Loucy (cell line): ENCODE measurements at regions not wholly inside any gene's neighbourhood (a gene's known extent, or its start where the extent isn't known, plus 50 kb on each side); places are given as distances from the start of the nearest gene placed in this dataset.

Experiments
- EZH2phosphoT487 ChIP-seq: fragments of 200-600 bp; IDR thresholded peaks from 2 replicates; pipeline ENCODE4 v1.6.1; 2018; ENCODE audit warnings: antibody characterized with exemption, mild to moderate bottlenecking, moderate library complexity, borderline replicate concordance
- TF ChIP-seq, protein P1 (sequence below): fragments of 200-600 bp; sonication (generic); conservative IDR thresholded peaks from 2 replicates; pipeline ENCODE4 v1.5.1; 2014; ENCODE audit warnings: mild to moderate bottlenecking, antibody characterized with exemption, low read length

DNA sequence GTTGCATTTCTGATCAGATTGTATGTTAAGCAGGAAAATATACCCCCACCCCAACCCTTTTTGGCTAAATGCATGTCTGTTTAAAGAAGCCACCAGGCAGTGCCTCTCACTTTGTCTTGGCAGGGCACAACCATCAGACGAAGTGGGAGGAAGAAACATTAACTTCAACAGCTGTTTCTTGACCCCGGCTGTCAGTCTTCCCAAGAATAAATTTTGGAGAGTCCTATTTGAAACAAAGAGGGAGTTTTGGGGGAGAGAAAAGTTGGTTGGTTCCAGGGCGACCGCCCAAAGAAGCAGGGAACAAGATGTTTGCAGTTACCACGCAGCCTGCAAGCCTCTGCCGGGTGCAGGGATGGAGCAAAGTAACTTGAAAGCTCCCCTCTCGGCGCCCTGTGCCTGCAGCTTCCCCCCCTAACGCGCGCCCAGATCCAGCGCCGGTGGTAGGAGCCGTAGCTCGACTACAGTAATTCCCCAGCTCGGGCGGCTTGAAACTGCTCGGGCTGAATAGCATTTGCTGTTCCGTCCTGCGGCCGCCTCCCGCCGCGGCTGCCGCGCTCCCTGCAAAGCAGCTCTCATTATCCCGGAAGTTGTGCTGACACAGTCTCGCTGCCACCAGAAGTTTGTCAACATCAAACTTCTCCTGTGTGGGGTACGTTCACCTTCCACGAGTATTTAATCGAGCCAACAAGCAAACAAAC is 100.7 kb upstream of the SSBP2 start:
- TF ChIP-seq, protein P1, sequence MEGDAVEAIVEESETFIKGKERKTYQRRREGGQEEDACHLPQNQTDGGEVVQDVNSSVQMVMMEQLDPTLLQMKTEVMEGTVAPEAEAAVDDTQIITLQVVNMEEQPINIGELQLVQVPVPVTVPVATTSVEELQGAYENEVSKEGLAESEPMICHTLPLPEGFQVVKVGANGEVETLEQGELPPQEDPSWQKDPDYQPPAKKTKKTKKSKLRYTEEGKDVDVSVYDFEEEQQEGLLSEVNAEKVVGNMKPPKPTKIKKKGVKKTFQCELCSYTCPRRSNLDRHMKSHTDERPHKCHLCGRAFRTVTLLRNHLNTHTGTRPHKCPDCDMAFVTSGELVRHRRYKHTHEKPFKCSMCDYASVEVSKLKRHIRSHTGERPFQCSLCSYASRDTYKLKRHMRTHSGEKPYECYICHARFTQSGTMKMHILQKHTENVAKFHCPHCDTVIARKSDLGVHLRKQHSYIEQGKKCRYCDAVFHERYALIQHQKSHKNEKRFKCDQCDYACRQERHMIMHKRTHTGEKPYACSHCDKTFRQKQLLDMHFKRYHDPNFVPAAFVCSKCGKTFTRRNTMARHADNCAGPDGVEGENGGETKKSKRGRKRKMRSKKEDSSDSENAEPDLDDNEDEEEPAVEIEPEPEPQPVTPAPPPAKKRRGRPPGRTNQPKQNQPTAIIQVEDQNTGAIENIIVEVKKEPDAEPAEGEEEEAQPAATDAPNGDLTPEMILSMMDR, result no peak
- no peak for TF ChIP-seq EZH2phosphoT487
